NCI-H510A (cell line): ENCODE measurements at regions not wholly inside any gene's neighbourhood (a gene's known extent, or its start where the extent isn't known, plus 50 kb on each side); places are given as distances from the start of the nearest gene placed in this dataset.
"Not testable (repeated sequence)": the region's sequence is repeated elsewhere in the genome, so short reads cannot be mapped to it uniquely, and the experiment has no call there.

ENCODE experiments used
- DNase-seq: peaks from one replicate; lab custom pipeline; 2025; lab: John Stamatoyannopoulos, UW

DNA sequence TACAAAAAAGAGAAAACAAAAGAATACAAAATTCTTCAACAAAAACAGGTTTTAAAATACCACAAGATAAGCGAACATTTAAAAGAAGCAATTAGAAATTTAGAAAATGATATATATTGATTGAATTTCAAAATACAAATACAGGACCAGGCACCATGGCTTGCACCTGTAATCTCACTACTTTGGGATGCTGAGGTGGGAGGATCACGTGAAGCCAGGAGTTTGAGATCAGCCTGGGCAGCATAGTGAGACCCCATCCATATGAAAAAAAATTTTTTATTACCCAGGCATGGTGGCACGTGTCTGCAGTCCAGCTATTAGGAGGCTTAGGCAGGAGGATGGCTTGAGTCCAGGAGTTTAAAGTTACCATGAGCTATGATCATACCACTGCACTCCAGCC, 109.9 kb upstream of the SLC30A5 start:
- no peak for DNase-seq

DNA sequence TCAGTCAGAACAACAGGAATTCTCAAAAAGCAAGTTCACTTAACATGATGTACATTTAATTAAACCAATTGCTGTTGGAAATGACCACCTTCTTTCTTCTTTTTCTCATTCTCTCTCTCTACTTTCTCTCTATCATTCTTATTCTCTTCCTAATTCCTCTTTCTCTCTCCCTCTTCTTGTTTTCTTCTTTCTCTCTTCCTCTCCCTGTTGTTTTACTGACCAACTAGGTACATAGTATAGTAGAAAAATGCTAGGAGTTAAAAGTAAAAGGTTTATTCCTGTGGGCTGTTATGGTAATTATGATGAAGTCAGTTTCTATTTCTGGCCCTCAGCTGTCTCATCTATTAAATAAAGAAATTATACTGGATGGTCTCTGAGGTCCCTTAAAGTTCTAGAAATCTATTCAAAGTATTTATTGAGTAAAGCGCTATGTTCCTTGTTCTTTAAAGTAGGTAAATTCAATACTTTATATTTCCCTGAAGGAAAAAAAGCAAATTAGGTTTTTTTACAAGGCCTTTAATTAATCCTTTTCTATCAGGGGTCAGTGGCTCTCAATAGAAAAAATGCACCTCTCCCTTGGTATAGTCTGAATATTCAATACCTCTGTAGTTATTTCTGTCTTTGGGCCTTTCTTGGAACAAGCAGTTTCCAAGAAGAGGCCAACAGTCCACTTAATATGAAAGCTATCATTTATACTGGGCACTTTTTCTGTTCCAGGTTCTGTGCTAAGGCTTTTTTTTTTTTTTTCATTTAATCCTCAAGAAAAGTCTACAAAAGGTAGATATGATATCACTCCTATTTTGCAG, 102.3 kb upstream of the SLC30A5 start:
- no peak for DNase-seq

DNA sequence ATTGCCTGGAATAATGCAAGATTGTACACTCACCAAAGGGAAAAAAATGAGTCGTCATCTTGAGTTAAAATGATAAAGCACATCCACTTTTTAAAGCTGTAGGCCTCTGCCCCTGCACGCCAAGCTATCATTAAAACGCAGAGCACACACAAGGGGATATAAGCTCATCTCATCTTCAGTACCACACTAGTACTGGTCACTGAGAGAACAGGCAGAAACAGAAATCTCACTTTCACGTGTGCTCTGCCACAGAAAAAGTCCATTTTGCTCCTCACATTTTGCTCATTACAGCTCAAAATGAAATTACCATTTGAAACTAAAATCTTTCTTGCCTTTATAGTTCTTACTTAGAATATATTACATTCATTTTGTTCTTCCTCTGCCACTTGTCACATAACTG, 99.2 kb upstream of the SLC30A5 start:
- DNase-seq, result no peak

DNA sequence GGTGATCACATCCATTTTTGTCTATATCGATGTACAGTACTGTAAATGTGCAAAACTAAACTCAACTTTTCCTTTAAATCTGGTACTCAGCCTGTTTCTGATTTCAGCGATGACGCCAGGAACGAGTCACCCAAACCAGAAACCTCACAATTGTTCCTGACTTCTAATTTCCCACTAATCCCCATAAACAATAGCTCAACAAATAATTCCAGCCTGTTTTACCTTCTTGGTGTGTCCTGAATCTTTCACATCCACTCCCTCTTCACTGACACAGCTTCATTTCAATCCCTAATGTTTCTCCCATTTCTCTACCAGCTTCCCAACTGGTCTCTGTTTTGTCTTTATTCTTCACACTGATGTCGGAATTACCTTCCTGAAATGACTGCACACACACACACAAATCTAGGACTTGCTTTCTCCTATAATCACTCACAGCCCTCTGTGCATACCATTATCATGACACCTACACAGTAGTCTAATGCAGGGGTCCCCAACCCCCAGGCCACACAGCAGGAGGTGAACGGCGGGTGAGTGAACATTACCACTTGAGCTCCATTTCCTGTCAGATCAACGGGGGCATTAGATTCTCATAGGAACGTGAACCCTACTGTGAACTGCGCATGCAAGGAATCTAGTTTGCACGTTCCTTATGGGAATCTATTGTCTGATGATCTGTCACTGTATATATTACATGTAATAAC, 97.8 kb upstream of the SLC30A5 start:
- no peak for DNase-seq

DNA sequence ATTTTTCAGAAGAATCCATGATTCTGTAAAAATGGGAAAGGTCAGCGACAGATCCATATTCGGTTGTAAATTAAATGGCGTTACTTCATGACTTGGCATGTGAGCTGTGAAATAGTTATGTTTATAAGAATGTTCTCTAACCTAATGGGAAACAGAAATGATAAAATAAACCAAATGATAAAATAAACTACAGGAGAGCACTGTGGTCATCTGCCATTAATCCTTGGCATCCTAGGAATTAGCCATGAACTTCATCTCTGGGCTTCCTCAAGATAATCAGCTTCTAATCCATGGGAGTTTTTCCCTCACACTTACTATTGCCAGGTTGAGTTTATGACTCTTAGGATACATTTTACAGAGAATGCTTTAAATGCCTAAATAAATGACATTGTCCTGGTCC, 94.6 kb upstream of the SLC30A5 start:
- no peak for DNase-seq

DNA sequence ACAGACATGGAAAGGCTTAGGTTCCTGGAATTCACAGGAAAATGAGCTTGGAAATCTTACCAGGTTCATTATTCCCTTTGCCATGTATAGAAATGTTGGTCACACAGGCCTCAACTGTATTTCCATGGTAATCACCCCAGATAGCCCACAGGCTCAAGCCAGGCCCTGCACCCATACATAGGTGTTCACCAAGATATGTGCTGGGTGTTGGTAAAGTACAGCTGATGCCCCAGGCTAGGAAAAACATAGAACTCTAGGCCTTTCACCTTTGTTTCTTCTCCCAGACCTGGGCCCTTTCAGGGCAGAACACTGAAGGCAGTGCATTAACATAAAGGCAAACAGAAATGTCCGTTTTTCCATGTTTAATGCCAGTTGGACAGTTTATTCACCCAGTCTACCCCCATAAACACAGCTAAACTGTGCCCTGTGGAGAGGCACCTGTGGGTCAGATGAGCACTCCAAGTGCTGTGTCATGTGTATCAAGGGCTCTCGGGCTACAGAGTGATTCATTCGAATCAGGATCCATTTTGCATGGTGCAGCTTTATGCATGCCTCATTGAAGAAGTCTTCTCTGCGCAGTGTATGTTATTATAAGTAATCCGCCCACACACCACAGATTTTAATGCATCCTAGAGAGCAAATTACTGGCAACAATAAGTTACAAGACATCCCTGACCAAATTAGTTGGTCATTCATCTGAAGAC, 93.4 kb upstream of the SLC30A5 start:
- no peak for DNase-seq

DNA sequence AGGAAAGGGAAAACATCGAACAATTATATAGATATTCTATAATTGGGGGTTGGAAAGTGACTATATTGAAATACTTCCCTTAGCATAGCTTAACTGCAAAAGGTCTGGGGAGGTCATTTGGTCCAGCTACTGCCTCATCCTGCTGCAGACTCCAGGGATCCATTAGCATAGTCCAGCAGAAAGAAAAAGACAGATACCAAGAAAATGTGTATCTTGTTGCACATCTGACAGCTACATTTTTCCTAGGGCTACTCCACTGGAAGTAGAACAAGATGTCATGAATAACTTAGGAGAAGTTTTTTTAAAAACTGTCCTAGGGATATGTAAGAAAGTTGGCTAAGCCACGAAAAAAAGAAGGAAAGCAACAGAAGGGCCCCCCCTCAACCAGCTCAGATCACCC, 92.9 kb upstream of the SLC30A5 start:
- no peak for DNase-seq

DNA sequence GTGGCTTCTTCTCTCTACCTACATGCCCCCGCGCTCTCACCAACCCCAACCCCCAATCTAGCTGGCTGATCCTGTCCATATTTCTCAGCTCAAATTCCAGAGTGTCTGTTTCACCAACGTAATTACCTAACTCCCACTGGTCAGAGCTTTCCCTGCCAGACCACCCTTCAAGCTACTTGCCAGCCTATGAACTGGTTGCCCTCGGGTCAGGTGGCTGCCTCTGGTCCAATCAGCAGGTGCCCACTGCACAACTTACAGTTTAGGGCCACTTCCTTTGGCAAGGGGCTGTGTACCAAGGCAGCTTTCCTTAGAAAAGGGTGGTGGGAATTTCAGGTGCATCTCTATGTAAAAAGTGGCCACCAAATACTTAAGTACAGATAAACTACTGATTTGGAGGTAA, 92.2 kb upstream of the SLC30A5 start:
- no peak for DNase-seq

DNA sequence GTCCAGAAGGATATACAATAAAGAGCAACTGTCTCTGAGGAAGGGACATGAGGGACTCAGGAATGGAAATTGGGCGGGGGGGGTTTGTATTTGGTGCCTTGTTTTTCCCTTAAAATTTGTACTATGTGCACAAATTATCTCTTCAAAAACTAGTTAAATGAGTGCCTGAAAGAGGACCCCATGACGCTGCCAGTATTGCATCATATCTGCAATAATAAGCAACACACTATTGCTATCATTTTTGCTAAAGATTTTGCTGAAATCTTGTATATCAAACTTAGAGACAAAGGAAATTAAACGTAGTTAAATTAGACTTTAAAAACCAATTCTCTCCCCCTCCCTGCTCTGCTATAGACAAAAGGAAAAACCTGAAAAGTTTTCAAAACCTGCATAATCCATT, 89.7 kb upstream of the SLC30A5 start:
- no peak for DNase-seq

DNA sequence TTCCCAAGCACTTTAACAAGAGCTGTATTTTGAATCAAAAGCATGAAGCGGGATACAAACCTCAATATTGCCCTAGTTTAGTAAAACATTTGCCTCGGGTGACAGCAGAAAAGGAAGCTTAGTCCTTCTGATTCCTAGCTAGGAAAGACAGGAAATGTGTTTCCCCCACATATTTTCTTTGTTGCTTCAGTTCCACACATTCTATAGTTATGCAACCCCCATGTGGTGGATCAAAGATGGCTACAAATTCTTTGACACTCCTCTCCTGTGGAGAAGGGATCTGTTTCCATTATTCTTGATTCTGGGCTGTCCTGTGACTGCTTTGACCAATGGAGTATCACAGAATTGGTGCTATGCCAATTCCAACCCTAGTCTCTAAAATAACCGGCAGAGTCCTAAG, 89.1 kb upstream of the SLC30A5 start:
- DNase-seq, result no peak

DNA sequence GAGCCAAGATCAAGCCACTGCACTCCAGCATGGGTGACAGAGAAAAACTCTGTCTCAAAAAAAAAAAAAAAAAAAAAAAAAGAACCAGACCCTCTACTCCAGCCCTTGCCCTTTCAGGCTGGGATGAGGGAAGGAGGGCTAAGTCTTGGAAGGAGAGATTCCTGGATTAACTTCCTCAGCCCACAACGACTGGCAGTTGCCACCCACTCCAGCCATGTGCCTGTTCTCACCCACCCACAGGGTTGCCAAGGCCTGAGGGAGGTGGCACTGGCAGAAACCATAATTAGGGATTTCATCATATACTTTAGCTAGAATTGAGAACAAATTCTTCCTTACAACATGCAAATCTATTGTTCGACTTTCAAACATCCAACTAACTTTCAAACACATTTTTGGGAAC, 87.8 kb upstream of the SLC30A5 start:
- no peak for DNase-seq

DNA sequence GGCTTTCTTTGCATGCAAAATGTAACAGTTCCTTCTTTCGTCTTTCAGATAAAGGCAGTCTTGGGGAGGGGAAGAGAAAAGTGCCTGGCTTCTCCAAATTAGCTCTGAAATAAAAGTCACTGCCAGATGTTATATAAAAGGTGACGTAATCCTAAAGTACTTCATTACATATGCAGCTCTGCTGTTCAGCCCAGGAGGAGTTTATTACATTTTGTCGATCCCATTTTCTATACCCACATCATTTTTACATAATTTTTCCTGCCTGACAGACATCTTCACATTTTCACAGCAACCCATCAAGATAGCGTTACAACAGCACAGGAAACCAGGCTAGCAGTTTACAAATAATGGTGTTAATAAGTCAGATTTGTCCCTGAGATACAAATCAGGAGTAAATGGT, 86.7 kb upstream of the SLC30A5 start:
- no peak for DNase-seq

DNA sequence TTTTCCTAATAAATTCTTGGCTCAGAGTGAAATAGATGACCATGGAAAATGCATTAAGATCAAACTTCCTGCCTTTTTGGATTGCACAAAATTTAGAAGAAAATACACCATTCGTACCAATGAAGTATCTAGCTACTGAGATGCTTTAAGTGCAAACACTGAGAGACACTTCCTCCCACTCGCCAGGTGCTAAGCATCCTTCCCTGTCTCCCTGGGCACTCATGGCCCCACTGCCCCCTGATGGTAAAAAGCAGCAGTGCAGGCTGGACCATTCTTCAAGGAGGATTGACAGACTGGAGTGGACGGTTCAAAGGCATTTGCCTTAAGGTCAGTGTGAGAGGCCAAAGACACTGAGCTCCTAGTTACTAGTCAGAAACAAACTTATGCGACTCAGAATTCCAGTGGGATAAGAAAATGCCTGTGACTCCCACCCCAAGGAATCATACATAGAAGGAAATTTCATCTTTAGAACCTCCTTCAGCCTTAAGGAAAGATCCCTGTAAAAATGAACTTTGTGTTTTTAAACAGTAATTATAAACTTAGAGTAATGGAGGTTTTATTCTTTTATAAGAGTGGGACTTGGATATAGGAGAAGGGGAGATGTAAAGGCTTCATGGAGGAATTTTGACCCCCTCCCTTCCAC, 86.0 kb upstream of the SLC30A5 start:
- DNase-seq, result no peak

DNA sequence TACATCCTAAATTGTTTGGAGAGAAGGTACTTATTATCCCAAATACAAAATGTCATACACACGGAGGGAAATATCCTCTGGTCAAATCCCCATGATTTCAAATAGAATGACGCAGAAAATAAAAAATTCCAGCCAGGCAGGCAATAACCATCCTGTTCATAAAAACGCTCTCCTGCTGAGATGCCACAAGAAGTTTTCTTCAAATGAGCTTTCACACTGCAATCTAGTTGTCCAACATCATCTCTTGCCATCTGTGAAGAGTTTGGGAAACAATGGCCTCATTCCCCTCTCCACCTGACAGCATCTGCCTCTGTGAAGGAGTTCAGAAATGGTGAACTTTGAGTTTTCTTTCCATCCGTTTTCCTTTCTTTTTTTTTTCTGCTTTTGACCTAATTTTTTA, 83.3 kb upstream of the SLC30A5 start:
- DNase-seq, result no peak

DNA sequence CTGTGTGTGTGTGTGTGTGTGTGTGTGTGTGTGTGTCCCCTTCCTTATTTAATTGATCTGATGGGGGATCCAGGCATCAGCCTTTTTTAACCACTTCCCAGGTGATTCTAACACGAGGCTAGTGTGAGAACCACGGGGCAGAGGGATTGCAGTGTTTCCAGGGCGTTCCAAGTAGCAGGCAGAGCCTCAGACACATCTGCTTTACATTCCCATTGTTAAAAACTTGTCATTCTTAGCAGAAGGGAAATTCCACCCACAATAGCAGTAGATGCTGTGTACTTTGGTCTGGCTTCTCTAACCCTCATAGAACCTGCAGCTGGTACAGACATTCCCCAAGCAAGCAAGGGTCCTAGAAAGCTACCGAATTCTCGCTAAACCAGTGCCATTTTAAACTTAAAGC, 81.9 kb upstream of the SLC30A5 start:
- no peak for DNase-seq

DNA sequence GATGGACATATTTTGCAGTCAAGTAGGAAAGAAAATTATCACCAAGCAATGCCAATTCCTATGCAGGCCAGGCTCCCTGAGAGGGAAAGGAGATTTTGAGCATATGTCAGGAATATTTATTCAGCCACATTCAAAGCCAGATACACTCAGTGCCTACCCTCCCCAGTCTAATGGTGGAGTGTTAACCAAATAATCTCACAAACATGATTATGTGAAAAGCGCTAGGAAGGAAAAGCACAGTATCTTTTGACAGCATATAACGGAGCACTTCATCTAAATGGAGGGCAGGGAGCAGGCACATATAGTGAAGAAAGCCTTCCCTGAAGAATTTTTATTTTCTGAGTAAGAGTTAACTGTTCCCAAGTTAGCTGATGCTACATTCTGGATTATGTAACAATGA, 80.3 kb upstream of the SLC30A5 start:
- no peak for DNase-seq

DNA sequence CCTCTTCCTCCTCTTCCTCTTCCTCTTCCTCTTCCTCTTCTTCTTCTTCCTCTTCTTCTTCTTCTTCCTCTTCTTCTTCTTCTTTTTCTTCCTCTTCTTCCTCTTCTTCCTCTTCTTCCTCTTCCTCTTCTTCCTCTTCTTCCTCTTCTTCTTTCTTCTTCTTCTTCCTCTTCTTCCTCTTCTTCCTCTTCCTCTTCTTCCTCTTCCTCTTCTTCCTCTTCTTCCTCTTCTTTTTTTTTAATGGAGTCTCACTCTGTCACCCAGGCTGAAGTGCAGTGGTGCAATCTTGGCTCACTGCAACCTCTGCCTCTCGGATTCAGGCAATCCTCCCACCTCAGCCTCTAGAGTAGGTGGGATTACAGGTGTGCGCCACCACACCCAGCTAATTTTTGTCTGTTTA, 79.8 kb upstream of the SLC30A5 start:
- DNase-seq, result not testable (repeated sequence)

DNA sequence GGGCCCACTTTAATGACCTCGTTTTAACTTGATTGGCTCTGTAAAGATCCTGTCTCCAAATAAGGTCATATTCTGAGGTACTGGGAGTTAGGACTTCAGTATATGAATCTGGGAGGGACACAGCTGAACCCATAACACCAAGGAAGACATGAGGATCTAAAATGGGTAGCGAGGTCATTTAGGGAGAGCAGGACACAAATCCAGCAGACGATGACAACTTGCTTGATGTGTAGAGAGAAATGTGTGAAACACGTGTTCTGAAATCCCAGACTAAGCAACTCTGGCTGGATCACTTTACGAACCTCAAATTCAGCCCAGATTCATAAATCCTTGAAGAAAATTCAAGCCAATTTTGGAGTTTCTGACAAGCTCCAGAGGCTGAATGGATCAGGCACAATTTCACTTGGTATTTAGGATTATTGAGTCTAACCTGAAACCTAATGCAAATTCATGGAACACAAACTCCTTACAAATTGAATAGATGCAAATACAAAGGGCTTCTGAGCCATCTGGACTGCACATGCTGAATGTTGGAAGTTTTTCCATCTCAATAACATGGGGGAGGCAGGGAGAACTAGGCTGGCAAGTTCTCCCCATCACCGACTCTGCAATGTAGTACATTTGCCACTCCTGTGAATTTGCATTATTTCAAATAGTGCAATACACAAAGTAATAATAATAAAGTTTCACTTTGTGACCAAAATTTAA, 74.0 kb upstream of the SLC30A5 start:
- no peak for DNase-seq

DNA sequence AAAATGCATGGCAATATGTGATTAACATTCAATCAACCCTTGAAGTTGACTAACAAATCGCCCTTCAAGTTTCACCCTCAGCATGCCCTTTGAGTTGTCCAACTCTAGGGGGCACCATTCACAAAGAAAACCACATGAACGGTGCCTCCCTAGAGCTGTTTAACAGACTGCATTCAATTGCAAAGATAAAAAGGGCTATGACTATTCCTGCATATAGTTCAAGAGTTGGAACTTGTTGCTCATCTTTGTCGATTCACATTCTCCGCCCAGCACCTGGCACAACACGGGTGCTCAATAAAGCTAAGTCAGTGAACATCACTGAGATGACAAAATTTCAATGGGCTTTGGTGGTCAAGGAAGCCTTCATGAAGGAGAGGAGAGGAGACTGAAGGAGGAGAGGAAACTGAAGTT, 69.6 kb upstream of the SLC30A5 start:
- DNase-seq, result no peak

DNA sequence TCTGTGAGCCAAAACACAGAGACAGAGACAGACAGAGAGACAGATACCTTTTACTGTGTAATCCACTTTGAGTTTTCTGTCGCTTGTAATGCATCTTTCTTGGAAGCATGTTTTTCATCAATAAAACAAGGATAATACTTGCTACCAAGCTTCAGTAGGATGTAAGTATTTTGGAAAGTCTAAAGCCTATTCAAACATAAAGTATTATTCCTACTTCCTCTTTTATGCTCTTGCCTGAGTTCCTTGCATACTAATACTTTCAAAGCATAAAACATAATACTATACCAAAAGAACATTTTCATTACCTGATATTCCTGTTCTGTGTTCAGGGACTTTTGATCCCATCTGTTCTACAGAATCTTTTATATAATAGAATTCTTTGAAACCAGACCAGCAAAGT, 64.5 kb upstream of the SLC30A5 start:
- DNase-seq, result no peak

DNA sequence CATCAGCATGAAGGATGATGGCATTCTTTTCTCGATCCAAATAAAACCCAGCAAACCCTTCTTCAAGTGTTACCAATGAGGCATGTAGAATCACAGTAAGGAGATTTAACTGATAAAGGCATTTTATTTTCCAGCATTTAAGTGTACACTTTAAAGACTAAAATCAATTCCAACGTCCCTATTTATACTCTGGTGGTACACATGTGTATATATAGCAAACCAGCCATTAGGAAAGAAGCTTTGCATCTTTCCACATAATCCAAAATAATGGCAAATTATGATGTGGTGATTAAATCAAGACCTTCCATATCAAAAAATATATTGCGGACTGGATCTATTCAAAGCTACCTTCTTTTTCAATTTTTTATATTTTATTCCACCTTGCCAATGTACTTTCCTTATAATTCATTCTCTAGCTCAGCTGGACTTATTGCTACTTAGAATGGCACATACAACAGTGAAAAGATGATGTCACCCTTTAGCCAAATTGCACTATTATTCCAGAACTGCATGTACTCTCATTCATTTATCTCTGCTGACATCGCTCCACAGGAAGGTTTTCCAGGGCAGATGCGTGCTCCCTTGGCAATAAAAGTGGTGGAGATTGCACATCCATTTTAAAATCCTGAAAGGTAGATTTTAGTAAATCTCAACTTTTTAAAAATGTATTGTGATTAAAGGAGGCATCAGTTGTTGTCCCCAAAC, 63.3 kb upstream of the SLC30A5 start:
- no peak for DNase-seq
